ENCODE measurements at regions not wholly inside any gene's neighbourhood (a gene's known extent, or its start where the extent isn't known, plus 50 kb on each side); places are given as distances from the start of the nearest gene placed in this dataset.
"Not testable (repeated sequence)": the region's sequence is repeated elsewhere in the genome, so short reads cannot be mapped to it uniquely, and the experiment has no call there.

DNA sequence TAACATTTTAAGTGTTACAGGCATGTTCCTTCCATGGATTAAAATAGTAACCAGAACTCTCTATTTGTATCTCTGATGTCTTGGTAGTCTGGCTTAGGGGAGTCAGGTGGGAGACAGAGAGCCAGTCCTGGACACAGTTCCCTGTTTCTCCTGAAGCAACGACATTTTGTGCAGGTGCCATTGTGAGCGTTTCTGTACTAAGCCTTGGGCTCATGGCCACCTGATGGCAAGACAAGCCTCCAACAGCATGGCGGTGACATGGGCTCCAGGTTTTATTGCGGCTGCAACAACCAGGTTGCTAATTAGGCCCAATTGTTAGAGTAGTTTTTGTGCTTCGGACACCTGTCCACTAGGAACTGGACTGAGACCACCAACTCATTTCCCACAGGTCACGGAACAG, 105.3 kb downstream of the PRDM13 start:
- H3K36me3 ChIP-seq: no peaks in the 10 kb centered on the region
- intact Hi-C loops (cut with DNase I; ENCODE audit: low total_unique reads) (no loop called here), in situ Hi-C loops (cut with MboI; ENCODE audit: low sequenced_read_pairs in 4 of 4) (no loop called here)
- no peak overlapping the region for H3K27ac ChIP-seq
- no peaks in the 10 kb centered on the region for H3K4me1 ChIP-seq
- H3K9me3 ChIP-seq: no peaks in the 10 kb centered on the region
- TF ChIP-seq POLR2A (IDR thresholded peaks at IDR 0.05): no peak
- TF ChIP-seq, protein P1, sequence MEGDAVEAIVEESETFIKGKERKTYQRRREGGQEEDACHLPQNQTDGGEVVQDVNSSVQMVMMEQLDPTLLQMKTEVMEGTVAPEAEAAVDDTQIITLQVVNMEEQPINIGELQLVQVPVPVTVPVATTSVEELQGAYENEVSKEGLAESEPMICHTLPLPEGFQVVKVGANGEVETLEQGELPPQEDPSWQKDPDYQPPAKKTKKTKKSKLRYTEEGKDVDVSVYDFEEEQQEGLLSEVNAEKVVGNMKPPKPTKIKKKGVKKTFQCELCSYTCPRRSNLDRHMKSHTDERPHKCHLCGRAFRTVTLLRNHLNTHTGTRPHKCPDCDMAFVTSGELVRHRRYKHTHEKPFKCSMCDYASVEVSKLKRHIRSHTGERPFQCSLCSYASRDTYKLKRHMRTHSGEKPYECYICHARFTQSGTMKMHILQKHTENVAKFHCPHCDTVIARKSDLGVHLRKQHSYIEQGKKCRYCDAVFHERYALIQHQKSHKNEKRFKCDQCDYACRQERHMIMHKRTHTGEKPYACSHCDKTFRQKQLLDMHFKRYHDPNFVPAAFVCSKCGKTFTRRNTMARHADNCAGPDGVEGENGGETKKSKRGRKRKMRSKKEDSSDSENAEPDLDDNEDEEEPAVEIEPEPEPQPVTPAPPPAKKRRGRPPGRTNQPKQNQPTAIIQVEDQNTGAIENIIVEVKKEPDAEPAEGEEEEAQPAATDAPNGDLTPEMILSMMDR (IDR thresholded peaks at IDR 0.05 in 4 of 5, conservative IDR thresholded peaks at IDR 0.05 in 1 of 5): no peak
- ATAC-seq (no peak), DNase-seq (no peak)
- no peaks in the 10 kb centered on the region for H3K27me3 ChIP-seq
- H3K4me3 ChIP-seq: no peak overlapping the region

DNA sequence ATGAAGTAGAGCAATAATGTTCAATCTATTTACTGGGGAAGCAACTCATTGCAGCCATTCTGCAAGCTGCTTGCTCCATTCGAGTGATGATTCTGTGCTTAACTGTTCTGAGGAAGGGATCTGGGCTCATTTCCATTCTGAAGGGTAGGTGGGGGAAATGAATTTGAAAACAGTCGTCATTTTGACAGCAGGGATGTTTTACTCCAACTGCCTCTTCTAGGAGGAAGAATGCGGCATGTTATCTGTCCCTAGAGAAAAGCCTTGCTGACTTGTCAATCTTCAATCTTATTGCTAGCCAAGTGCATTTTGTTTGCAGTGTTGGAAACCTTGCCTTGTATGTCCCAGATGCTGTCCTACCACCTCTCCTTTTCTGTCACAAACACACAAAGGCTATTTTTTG, 105.9 kb downstream of the PRDM13 start:
- intact Hi-C loops (cut with DNase I; ENCODE audit: low total_unique reads): no loop called here

DNA sequence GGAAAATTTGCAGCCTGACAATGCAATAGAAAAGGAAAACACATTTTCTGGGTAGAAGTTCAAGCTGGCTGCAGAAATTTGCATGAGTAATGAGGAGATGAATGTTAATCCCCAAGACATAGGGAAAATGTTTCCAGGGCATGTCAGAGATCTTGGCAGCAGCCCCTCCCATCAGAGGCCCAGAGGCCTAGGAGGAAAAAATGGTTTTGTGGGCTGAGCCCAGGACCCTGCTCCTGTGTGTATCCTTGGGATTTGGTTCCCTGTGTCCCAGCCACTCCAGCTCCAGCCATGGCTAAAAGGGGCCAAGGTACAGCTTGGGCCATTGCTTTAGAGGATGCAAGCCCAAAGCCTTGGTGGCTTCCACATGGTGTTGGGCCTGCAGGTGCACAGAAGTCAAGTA, 115.4 kb downstream of the PRDM13 start:
- H3K36me3 ChIP-seq; intact Hi-C loops (cut with DNase I; ENCODE audit: low total_unique reads); ATAC-seq: not testable (repeated sequence)

More for the DNA sequence above, 105.9 kb downstream of the PRDM13 start:
- TF ChIP-seq, protein P1 (IDR thresholded peaks at IDR 0.05 in 4 of 5, conservative IDR thresholded peaks at IDR 0.05 in 1 of 5): no peak
- no peak for TF ChIP-seq POLR2A (IDR thresholded peaks at IDR 0.05)
- no peaks in the 10 kb centered on the region for H3K9me3 ChIP-seq
- H3K4me3 ChIP-seq: no peak overlapping the region
- no peaks in the 10 kb centered on the region for H3K36me3 ChIP-seq
- H3K4me1 ChIP-seq: no peaks in the 10 kb centered on the region
- no peaks in the 10 kb centered on the region for H3K27me3 ChIP-seq
- DNase-seq: no peak
- ATAC-seq: no peak
- no peak overlapping the region for H3K27ac ChIP-seq
- in situ Hi-C loops (cut with MboI; ENCODE audit: low sequenced_read_pairs in 4 of 4): no loop called here

DNA sequence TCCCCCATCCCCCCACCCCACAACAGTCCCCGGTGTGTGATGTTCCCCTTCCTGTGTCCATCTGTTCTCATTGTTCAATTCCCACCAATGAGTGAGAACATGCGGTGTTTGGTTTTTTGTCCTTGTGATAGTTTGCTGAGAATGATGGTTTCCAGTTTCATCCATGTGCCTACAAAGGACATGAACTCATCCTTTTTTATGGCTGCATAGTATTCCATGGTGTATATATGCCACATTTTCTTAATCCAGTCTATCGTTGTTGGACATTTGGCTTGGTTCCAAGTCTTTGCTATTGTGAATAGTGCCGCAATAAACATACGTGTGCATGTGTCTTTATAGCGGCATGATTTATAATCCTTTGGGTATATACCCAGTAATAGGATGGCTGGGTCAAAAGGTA, 123.6 kb downstream of the PRDM13 start:
- H3K27me3 ChIP-seq; H3K4me3 ChIP-seq; ATAC-seq; H3K36me3 ChIP-seq; DNase-seq; H3K9me3 ChIP-seq; H3K4me1 ChIP-seq; H3K27ac ChIP-seq; intact Hi-C loops (cut with DNase I; ENCODE audit: low total_unique reads): not testable (repeated sequence)
- in situ Hi-C loops (cut with MboI; ENCODE audit: low sequenced_read_pairs in 4 of 4): loop anchor here in 2 of 4 donors (25.0 kb wide), 2 partner anchors 143 to 357 kb away; no protein-coding TSS in a partner anchor

More for the DNA sequence above, 115.4 kb downstream of the PRDM13 start:
- H3K4me1 ChIP-seq; H3K27ac ChIP-seq; in situ Hi-C loops (cut with MboI; ENCODE audit: low sequenced_read_pairs in 4 of 4); H3K4me3 ChIP-seq; DNase-seq; H3K27me3 ChIP-seq; H3K9me3 ChIP-seq: not testable (repeated sequence)

DNA sequence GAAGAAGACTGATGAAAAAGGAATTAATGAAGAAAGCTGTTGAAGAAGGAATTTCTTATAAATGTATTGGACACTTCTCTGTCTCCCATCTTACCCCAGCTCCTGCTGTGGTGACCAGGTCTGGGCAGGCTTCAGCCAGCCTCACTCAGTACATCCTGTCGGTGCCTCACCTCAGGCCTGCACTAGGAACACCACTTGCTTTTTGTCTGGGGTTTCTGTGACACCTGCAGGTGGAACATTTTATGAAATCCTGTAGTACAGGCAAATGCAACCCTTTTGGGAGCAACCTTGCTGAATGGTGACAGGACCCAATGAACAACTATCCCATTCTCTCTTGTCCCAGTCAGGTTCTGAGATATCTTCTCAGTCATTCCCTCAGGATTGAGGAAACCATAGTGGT, 129.7 kb downstream of the PRDM13 start:
- ATAC-seq (no peak), DNase-seq (no peak)
- no peak overlapping the region for H3K27ac ChIP-seq
- no peaks in the 10 kb centered on the region for H3K27me3 ChIP-seq
- no peaks in the 10 kb centered on the region for H3K9me3 ChIP-seq
- in situ Hi-C loops (cut with MboI; ENCODE audit: low sequenced_read_pairs in 4 of 4): loop anchor here in 2 of 4 donors (25.0 kb wide), 2 partner anchors 149 to 351 kb away; no protein-coding TSS in a partner anchor
- TF ChIP-seq POLR2A (IDR thresholded peaks at IDR 0.05): no peak
- TF ChIP-seq, protein P1 (IDR thresholded peaks at IDR 0.05 in 4 of 5, conservative IDR thresholded peaks at IDR 0.05 in 1 of 5): no peak
- H3K4me3 ChIP-seq: no peak overlapping the region
- peaks cover 0 to 11% of the 10 kb centered on the region in 2 donors for H3K4me1 ChIP-seq
- H3K36me3 ChIP-seq: no peaks in the 10 kb centered on the region
- intact Hi-C loops (cut with DNase I; ENCODE audit: low total_unique reads): no loop called here

DNA sequence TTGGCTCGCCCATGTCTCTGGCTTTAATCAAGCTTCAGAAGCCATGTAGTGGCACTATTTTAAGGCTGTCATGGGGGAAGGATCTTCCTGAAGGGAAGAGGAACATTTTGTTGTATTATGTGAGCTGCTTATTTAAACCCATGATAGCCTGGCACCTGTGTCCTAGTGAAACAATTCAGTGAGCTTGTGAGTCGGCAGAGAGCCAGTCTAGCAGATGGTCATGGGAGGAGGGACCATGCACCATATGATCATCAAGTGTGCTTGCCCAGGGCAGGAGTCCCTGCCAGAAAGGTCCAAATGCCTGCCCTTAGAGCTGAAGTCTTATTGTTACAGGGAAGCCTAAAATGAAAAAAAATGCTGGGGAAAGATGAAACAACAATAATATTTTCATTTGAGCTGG, 132.9 kb downstream of the PRDM13 start:
- Histone ChIP-seq H3K4me1 (peaks cover 0 to 11% of the 10 kb centered on the region in 2 donors), H3K36me3 (no peaks in the 10 kb centered on the region), H3K27ac (peak overlapping the region; percentile 47 to 73 (median 65)), H3K27me3 (no peaks in the 10 kb centered on the region), H3K9me3 (no peaks in the 10 kb centered on the region), H3K4me3 (no peak overlapping the region)
- intact Hi-C loops (cut with DNase I; ENCODE audit: low total_unique reads) (no loop called here), in situ Hi-C loops (cut with MboI; ENCODE audit: low sequenced_read_pairs in 4 of 4) (loop anchor here in 2 of 4 donors (25.0 kb wide), 2 partner anchors 152 to 348 kb away; no protein-coding TSS in a partner anchor)
- TF ChIP-seq, protein P1 (IDR thresholded peaks at IDR 0.05 in 4 of 5, conservative IDR thresholded peaks at IDR 0.05 in 1 of 5): no peak
- TF ChIP-seq POLR2A (IDR thresholded peaks at IDR 0.05): no peak
- DNase-seq: peak; percentile 68 to 80
- ATAC-seq: peak; percentile 96 to 97
